PC-9 (cell line): ENCODE measurements at regions not wholly inside any gene's neighbourhood (a gene's known extent, or its start where the extent isn't known, plus 50 kb on each side); places are given as distances from the start of the nearest gene placed in this dataset.

ENCODE experiments used
- BruUV-seq: library from RNA; stranded (reverse); fragments of 400-500 nt; replicated peaks from 2 replicates; lab custom pipeline; 2021; lab: Mats Ljungman, UMichigan
- CTCF ChIA-PET: fragments of 300-600 bp; sonication (Branson Sonifier 250); formaldehyde crosslinking; loops from one replicate; lab custom pipeline; 2022; ENCODE audit warnings: antibody characterized with exemption; lab: Charles Lee
- POLR2A ChIA-PET: fragments of 300-600 bp; sonication (Branson Sonifier 250); formaldehyde crosslinking; loops from one replicate; lab custom pipeline; 2022; ENCODE audit warnings: antibody characterized with exemption; ENCODE audit not compliant: unreplicated experiment; lab: Charles Lee
- DNase-seq, 2 experiments: peaks; one replicate each; pipeline versions ENCODE4 v3.0.0 to v3.0.0-alpha.2; 2015 to 2022; ENCODE audit warnings: mixed read lengths in 1 of 2
- H2AFZ ChIP-seq: fragments of 200-600 bp; sonication (generic); 2 replicates; pipeline ENCODE4 v1.8.1; 2017; ENCODE audit warnings: antibody characterized with exemption
- H3F3A ChIP-seq: fragments of 200-600 bp; sonication (generic); 2 replicates; pipeline ENCODE4 v1.8.1; 2017; ENCODE audit warnings: antibody characterized with exemption, mild to moderate bottlenecking, low read depth; ENCODE audit not compliant: insufficient read depth
- H3K27ac ChIP-seq: fragments of 200-600 bp; sonication (generic); 2 replicates; pipeline ENCODE4 v1.6.1; 2016; ENCODE audit warnings: mixed run types
- H3K27me3 ChIP-seq: fragments of 200-600 bp; sonication (generic); 2 replicates; pipeline ENCODE4 v1.6.1; 2016; ENCODE audit warnings: low read depth, mixed run types; ENCODE audit not compliant: insufficient read depth
- H3K36me3 ChIP-seq: fragments of 200-600 bp; sonication (generic); 2 replicates; pipeline ENCODE4 v1.6.1; 2016; ENCODE audit warnings: low read depth, mixed run types
- H3K4me1 ChIP-seq: fragments of 200-600 bp; sonication (generic); replicated peaks from 2 replicates; pipeline ENCODE4 v1.6.1; 2016; ENCODE audit warnings: mixed run types; ENCODE audit not compliant: insufficient read depth
- H3K4me2 ChIP-seq: fragments of 200-600 bp; sonication (generic); 2 replicates; pipeline ENCODE4 v1.6.1; 2017; ENCODE audit warnings: mixed run types
- H3K4me3 ChIP-seq: fragments of 200-600 bp; sonication (generic); 2 replicates; pipeline ENCODE4 v1.6.1; 2016; ENCODE audit warnings: mixed run types
- H3K79me2 ChIP-seq: fragments of 200-600 bp; sonication (generic); 2 replicates; pipeline ENCODE4 v1.6.1; 2017; ENCODE audit warnings: low read depth, mixed run types
- H3K9me2 ChIP-seq: fragments of 200-600 bp; sonication (generic); 2 replicates; pipeline ENCODE4 v1.8.1; 2017; ENCODE audit warnings: mild to moderate bottlenecking; ENCODE audit not compliant: insufficient read depth
- H3K9me3 ChIP-seq: fragments of 200-600 bp; sonication (generic); 2 replicates; pipeline ENCODE4 v1.8.1; 2016; ENCODE audit warnings: low read depth; ENCODE audit not compliant: insufficient read depth
- H4K20me1 ChIP-seq: fragments of 200-600 bp; sonication (generic); 2 replicates; pipeline ENCODE4 v1.8.1; 2017; ENCODE audit not compliant: insufficient read depth
- CTCF ChIP-seq: fragments of 200-600 bp; sonication (generic); conservative IDR thresholded peaks from 2 replicates; pipeline ENCODE4 v1.6.1; 2017; ENCODE audit warnings: mixed run types, antibody characterized with exemption, mild to moderate bottlenecking, moderate library complexity
- EZH2 ChIP-seq: fragments of 200-600 bp; sonication (generic); IDR thresholded peaks from 2 replicates; pipeline ENCODE4 v1.8.0; 2017; ENCODE audit warnings: antibody characterized with exemption, low read depth
- intact Hi-C: fragments of 100-400 bp; cut with micrococcal nuclease; formaldehyde crosslinking; loops from one replicate; pipeline ENCODE4 v1.10.0; 2022; ENCODE audit not compliant: unreplicated experiment

DNA sequence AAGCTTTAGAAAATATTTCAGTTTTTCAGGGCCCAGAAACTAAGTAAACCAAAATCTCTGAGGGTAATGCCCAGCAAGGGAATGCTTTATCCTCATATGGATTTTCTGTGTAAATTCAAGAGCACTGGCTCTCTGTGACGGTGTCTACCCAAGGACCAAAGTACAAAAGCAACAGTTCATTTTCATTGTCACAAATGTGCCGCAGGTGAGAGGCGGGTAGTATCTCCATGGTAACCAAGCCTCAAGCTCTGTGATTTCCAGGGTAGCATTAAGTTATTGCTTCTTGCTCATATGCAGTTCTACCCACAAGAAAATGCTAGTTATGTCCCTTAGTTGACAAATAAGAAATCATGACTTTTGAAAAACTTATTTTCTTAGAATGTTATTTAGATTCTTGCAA, 164.3 kb downstream of the MTRR start:
- intact Hi-C loops = no loop called here
- TF ChIP-seq CTCF (no peak), EZH2 (no peak)

GRCh38 chr5:8034852-8035251, 165.9 kb downstream of the MTRR start:
- Histone ChIP-seq H3K27ac (no peak overlapping the region), H3K27me3 (peaks cover 41% of the 10 kb centered on the region), H3K4me3 (no peak overlapping the region), H3K4me2 (no peak overlapping the region), H4K20me1 (no peaks in the 10 kb centered on the region), H3K9me2 (no peaks in the 10 kb centered on the region), H3K9me3 (no peaks in the 10 kb centered on the region), H3K36me3 (no peaks in the 10 kb centered on the region), H3K79me2 (no peaks in the 10 kb centered on the region), H3K4me1 (no peaks in the 10 kb centered on the region), H3F3A (no peaks in the 10 kb centered on the region), H2AFZ (no peak overlapping the region)
- intact Hi-C loops = no loop called here
- TF ChIP-seq EZH2 (no peak), CTCF (no peak)
- BruUV-seq = no TSS peak
- ChIA-PET POLR2A (no interaction called here), CTCF (no interaction called here)
- DNase-seq = no peak

More for the DNA sequence above, 164.3 kb downstream of the MTRR start:
- ChIA-PET POLR2A (no interaction called here), CTCF (no interaction called here)
- H3K4me3 ChIP-seq = no peak overlapping the region
- H2AFZ ChIP-seq = no peak overlapping the region
- no peak overlapping the region for H3K4me2 ChIP-seq
- no peaks in the 10 kb centered on the region for H3K79me2 ChIP-seq
- no peaks in the 10 kb centered on the region for H3K9me2 ChIP-seq
- BruUV-seq = no TSS peak
- H3K9me3 ChIP-seq = no peaks in the 10 kb centered on the region
- no peak for DNase-seq
- H3F3A ChIP-seq = no peaks in the 10 kb centered on the region
- no peaks in the 10 kb centered on the region for H3K36me3 ChIP-seq
- H3K27ac ChIP-seq = no peak overlapping the region
- peaks cover 46% of the 10 kb centered on the region for H3K27me3 ChIP-seq
- H4K20me1 ChIP-seq = no peaks in the 10 kb centered on the region
- no peaks in the 10 kb centered on the region for H3K4me1 ChIP-seq

DNA sequence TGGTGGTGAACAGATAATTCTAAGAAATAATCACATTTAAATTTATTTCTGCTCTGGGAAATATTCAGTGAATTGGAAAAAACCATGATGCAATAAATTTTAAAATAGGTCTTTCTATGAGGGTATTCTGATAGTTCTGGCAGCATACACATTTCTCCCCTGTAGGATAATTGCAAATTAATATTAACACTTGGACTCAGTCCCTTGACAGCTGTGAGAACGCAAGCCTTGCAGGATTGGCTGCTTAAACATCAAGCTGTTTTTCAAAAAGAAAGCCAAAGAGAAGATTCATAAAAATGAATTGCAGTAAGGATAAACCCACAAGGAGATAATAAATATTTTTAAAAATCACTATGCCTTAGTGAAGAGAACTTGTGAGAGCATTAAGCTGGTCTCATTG, 180.0 kb downstream of the MTRR start:
- no peaks in the 10 kb centered on the region for H3K79me2 ChIP-seq
- POLR2A ChIA-PET = no interaction called here
- H3K9me2 ChIP-seq = no peaks in the 10 kb centered on the region
- no peaks in the 10 kb centered on the region for H4K20me1 ChIP-seq
- H3F3A ChIP-seq = no peaks in the 10 kb centered on the region
- CTCF ChIA-PET = no interaction called here
- peaks cover 30% of the 10 kb centered on the region for H3K27me3 ChIP-seq
- no peak overlapping the region for H3K27ac ChIP-seq
- H3K4me3 ChIP-seq = no peak overlapping the region
- no peaks in the 10 kb centered on the region for H3K4me1 ChIP-seq
- no peak overlapping the region for H2AFZ ChIP-seq
- no peak for DNase-seq
- H3K9me3 ChIP-seq = no peaks in the 10 kb centered on the region
- no peak overlapping the region for H3K4me2 ChIP-seq
- intact Hi-C loops = no loop called here
- TF ChIP-seq CTCF (no peak), EZH2 (no peak)
- no peaks in the 10 kb centered on the region for H3K36me3 ChIP-seq
- no TSS peak for BruUV-seq
